Caco-2 (cell line): ENCODE measurements at regions not wholly inside any gene's neighbourhood (a gene's known extent, or its start where the extent isn't known, plus 50 kb on each side); places are given as distances from the start of the nearest gene placed in this dataset.

Source experiments
- BruUV-seq: library from RNA; stranded (reverse); fragments of 400-500 nt; replicated peaks from 2 replicates; lab custom pipeline; 2021; lab: Mats Ljungman, UMichigan
- CTCF ChIA-PET: fragments of 300-600 bp; sonication (Branson Sonifier 250); formaldehyde crosslinking; loops from one replicate; lab custom pipeline; 2022; ENCODE audit warnings: antibody characterized with exemption; lab: Charles Lee
- POLR2A ChIA-PET: fragments of 300-600 bp; sonication (Branson Sonifier 250); formaldehyde crosslinking; loops from one replicate; lab custom pipeline; 2022; ENCODE audit warnings: antibody characterized with exemption; lab: Charles Lee
- DNase-seq, 2 experiments: peaks; one replicate each; pipeline versions ENCODE4 v3.0.0 to v3.0.0-alpha.2; 2020 to 2022
- H3K27me3 ChIP-seq: replicated peaks from 2 replicates; pipeline ENCODE4 v1.6.0; 2011; ENCODE audit warnings: low read length; ENCODE audit not compliant: control insufficient read depth, insufficient read depth
- H3K36me3 ChIP-seq: 2 replicates; pipeline ENCODE4 v1.5.1; 2011; ENCODE audit warnings: low read length; ENCODE audit not compliant: control insufficient read depth, insufficient read depth
- H3K4me1 ChIP-seq: fragments of 250-450 bp; sonication (Bioruptor Pico); 2 replicates; pipeline ENCODE4 v1.5.1; 2020; ENCODE audit warnings: mild to moderate bottlenecking
- H3K4me3 ChIP-seq: 2 replicates; pipeline ENCODE4 v1.5.1; 2011; ENCODE audit warnings: low read depth, mild to moderate bottlenecking, control low read depth, low read length
- H3K9me3 ChIP-seq: fragments of 250-450 bp; sonication (Bioruptor Pico); 2 replicates; pipeline ENCODE4 v1.5.1; 2020; ENCODE audit warnings: mild to moderate bottlenecking, moderate library complexity
- H3K27ac Mint-ChIP-seq: one replicate; pipeline ENCODE4 v1.8.0; 2022; ENCODE audit warnings: mixed read lengths; ENCODE audit not compliant: unreplicated experiment
- H3K27me3 Mint-ChIP-seq: one replicate; pipeline ENCODE4 v1.8.0; 2022; ENCODE audit warnings: mixed read lengths; ENCODE audit not compliant: insufficient read depth, unreplicated experiment
- H3K36me3 Mint-ChIP-seq: one replicate; pipeline ENCODE4 v1.8.0; 2022; ENCODE audit warnings: mild to moderate bottlenecking, mixed read lengths; ENCODE audit not compliant: insufficient read depth, unreplicated experiment
- H3K4me1 Mint-ChIP-seq: one replicate; pipeline ENCODE4 v1.8.0; 2022; ENCODE audit warnings: low read depth, mixed read lengths; ENCODE audit not compliant: unreplicated experiment
- H3K4me3 Mint-ChIP-seq: one replicate; pipeline ENCODE4 v1.8.0; 2022; ENCODE audit warnings: mild to moderate bottlenecking, moderate library complexity, mixed read lengths; ENCODE audit not compliant: unreplicated experiment
- H3K9me3 Mint-ChIP-seq: one replicate; pipeline ENCODE4 v1.8.0; 2022; ENCODE audit warnings: mixed read lengths; ENCODE audit not compliant: unreplicated experiment
- intact Hi-C: fragments of 100-400 bp; cut with micrococcal nuclease; formaldehyde crosslinking; loops from one replicate; pipeline ENCODE4 v1.10.0; 2022; ENCODE audit not compliant: unreplicated experiment
- TF ChIP-seq, protein P1 (sequence below), 2 experiments: fragments of 200-600 bp in 1 of 2; IDR thresholded peaks; 1 replicate in 1 of 2; 2 replicates in 1 of 2; pipeline versions ENCODE4 v1.5.1 to v1.8.0; 2011 to 2022; ENCODE audit warnings: antibody characterized with exemption in 1 of 2, control low read depth in 1 of 2, inconsistent platforms in 1 of 2, low read depth in 1 of 2, low read length in 1 of 2, mild to moderate bottlenecking in 1 of 2, moderate library complexity in 1 of 2; ENCODE audit not compliant: insufficient read depth in 1 of 2, severe bottlenecking in 1 of 2, unreplicated experiment in 1 of 2

DNA sequence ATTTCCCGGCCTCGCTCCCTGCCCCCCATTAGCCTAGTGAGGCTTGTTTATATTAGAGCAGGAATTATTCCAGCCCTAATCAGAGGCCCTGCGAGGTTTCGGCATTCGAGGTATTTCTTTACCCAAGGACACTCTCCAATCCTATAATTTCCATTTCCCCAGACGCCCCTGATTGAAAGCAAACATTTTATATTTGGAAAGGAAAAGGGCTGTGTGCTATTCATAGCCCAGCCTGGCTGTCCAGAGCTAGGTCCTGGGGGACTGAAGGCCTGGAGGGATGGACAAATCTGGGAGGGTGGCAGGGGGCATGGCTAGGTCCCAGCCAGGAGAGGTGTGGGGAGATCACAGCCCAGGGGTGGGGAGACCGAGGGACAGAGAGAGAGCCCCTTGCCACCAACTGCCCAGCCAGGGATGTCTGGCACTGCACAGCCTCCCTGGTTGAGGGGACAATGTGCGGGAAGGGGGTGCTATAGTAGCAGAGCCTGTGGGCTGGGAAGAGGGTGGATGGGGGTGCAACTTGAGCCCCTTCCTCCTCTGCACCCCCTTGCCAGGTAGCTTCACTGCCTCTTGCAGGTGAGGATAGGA is 125.1 kb downstream of the BARX1 start:
- H3K27ac Mint-ChIP-seq = no peak overlapping the region
- Histone ChIP-seq H3K4me1 (no peaks in the 10 kb centered on the region), H3K4me3 (no peak overlapping the region), H3K9me3 (no peaks in the 10 kb centered on the region), H3K27me3 (no peaks in the 10 kb centered on the region), H3K36me3 (no peaks in the 10 kb centered on the region)
- BruUV-seq = no TSS peak
- H3K4me3 Mint-ChIP-seq = no peak overlapping the region
- DNase-seq = no peak
- no peaks in the 10 kb centered on the region for H3K9me3 Mint-ChIP-seq
- H3K4me1 Mint-ChIP-seq = no peaks in the 10 kb centered on the region
- ChIA-PET POLR2A (no interaction called here), CTCF (no interaction called here)
- no peaks in the 10 kb centered on the region for H3K36me3 Mint-ChIP-seq
- TF ChIP-seq, protein P1, sequence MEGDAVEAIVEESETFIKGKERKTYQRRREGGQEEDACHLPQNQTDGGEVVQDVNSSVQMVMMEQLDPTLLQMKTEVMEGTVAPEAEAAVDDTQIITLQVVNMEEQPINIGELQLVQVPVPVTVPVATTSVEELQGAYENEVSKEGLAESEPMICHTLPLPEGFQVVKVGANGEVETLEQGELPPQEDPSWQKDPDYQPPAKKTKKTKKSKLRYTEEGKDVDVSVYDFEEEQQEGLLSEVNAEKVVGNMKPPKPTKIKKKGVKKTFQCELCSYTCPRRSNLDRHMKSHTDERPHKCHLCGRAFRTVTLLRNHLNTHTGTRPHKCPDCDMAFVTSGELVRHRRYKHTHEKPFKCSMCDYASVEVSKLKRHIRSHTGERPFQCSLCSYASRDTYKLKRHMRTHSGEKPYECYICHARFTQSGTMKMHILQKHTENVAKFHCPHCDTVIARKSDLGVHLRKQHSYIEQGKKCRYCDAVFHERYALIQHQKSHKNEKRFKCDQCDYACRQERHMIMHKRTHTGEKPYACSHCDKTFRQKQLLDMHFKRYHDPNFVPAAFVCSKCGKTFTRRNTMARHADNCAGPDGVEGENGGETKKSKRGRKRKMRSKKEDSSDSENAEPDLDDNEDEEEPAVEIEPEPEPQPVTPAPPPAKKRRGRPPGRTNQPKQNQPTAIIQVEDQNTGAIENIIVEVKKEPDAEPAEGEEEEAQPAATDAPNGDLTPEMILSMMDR (IDR thresholded peaks at IDR 0.05; ENCODE audit: insufficient read depth in 1 of 2, low read depth in 1 of 2, low read length in 1 of 2, severe bottlenecking in 1 of 2, unreplicated experiment in 1 of 2) = no peak
- intact Hi-C loops = no loop called here
- H3K27me3 Mint-ChIP-seq = no peaks in the 10 kb centered on the region

DNA sequence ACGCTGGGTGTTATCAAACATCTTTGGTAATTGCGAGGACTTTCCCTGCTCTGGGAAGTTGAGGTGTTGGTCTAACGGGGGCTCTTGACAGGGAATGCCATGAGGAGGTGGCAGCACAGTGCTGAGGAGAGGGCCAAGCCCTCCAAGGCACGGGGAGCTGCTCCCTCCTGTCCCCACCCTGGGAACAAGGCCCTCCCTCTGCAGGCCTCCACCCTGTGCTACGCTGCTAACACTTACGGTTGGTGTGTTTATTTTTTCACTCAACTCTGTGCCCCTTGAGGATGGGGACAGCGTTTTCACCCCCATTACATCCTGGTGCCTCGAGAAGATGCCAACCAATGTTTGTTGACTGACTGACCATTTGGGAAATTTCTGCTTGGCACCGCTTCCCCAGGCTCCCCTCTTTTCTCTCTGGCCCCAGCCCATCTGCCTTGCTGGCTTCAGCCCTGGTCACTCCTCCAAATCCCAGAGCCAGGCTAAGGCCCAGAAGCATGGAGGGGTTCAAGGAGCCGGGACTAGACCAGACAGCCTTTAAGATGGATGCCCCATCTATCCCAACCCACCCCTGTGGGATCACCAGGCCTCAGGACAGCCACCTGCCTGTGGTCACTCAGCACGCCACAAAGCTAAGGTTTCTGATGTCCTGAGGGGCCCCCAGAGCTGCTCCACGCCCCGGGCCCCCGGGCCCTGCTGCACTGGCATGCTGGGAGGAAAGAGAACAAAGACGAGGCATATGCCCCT is 125.7 kb downstream of the BARX1 start:
- no peak overlapping the region for H3K4me3 Mint-ChIP-seq
- Histone ChIP-seq H3K9me3 (no peaks in the 10 kb centered on the region), H3K27me3 (no peaks in the 10 kb centered on the region), H3K36me3 (no peaks in the 10 kb centered on the region), H3K4me3 (no peak overlapping the region), H3K4me1 (no peaks in the 10 kb centered on the region)
- DNase-seq = no peak
- no TSS peak for BruUV-seq
- H3K27me3 Mint-ChIP-seq = no peaks in the 10 kb centered on the region
- H3K9me3 Mint-ChIP-seq = no peaks in the 10 kb centered on the region
- POLR2A ChIA-PET = no interaction called here
- no peak overlapping the region for H3K27ac Mint-ChIP-seq
- CTCF ChIA-PET = no interaction called here
- TF ChIP-seq, protein P1 (IDR thresholded peaks at IDR 0.05; ENCODE audit: insufficient read depth in 1 of 2, low read depth in 1 of 2, low read length in 1 of 2, severe bottlenecking in 1 of 2, unreplicated experiment in 1 of 2) = no peak
- no peaks in the 10 kb centered on the region for H3K36me3 Mint-ChIP-seq
- intact Hi-C loops = no loop called here
- no peaks in the 10 kb centered on the region for H3K4me1 Mint-ChIP-seq

DNA sequence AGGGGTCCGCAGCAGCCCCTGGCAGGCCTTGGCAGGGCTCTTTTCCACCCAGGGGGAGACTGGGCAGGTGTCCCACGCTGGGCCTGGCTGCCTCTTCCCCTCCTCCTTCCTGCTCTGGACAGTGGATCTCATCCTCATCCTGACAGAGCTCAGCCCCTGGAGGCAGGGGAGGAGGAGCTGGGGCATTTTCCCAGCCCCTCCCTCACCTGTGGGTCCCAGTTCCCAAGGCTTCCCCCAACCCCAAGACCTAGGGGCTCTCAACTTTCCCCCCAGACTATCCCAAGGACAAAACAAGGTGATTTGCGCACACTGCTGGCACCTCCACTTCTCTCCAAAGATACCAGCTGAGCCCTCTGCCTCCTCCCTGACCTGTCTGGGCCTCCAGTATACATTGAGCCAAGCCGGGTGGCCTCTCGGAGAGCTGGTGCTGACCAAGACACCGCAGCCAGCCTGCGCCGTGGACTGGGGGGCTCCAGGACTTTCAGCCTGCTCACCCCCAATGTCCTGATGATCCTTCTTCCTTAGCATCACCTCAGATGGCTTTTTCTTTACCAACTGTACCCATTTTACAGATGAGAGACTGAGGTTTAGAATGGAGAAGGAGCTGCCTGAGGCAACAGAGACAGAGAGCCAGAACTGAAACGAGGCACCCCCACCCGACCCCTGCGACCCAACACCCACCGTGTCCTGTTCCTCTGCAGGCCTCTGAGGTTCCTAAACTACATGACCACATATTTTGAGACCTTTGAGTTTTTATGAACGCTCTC is 126.6 kb downstream of the BARX1 start:
- DNase-seq = no peak
- BruUV-seq = no TSS peak
- H3K9me3 Mint-ChIP-seq = no peaks in the 10 kb centered on the region
- no peaks in the 10 kb centered on the region for H3K4me1 Mint-ChIP-seq
- ChIA-PET POLR2A (no interaction called here), CTCF (no interaction called here)
- Histone ChIP-seq H3K36me3 (no peaks in the 10 kb centered on the region), H3K9me3 (no peaks in the 10 kb centered on the region), H3K27me3 (no peaks in the 10 kb centered on the region), H3K4me1 (no peaks in the 10 kb centered on the region), H3K4me3 (no peak overlapping the region)
- intact Hi-C loops = no loop called here
- H3K27ac Mint-ChIP-seq = no peak overlapping the region
- H3K4me3 Mint-ChIP-seq = no peak overlapping the region
- TF ChIP-seq, protein P1 (IDR thresholded peaks at IDR 0.05; ENCODE audit: insufficient read depth in 1 of 2, low read depth in 1 of 2, low read length in 1 of 2, severe bottlenecking in 1 of 2, unreplicated experiment in 1 of 2) = no peak
- no peaks in the 10 kb centered on the region for H3K36me3 Mint-ChIP-seq
- H3K27me3 Mint-ChIP-seq = no peaks in the 10 kb centered on the region
